Right lobe of liver (tissue), 1 donor: ENCODE measurements at regions not wholly inside any gene's neighbourhood (a gene's known extent, or its start where the extent isn't known, plus 50 kb on each side); places are given as distances from the start of the nearest gene placed in this dataset.

Experiments used
- small RNA-seq, 2 experiments: library from RNA; depleted of rRNA; stranded (forward); fragments of <200 nt; gene quantifications; one replicate each; pipeline ENCODE3, GENCODE V24; 2016

Small RNA genes in the stretch of these regions (small RNA-seq; reads per million reads assigned to genes)
- gene AL929325.1 (0 reads per million in 2 experiments), gene RF01225 (0 reads per million in 2 experiments)
